CD14-positive monocyte (primary cell): ENCODE measurements at regions not wholly inside any gene's neighbourhood (a gene's known extent, or its start where the extent isn't known, plus 50 kb on each side); places are given as distances from the start of the nearest gene placed in this dataset.

Experiments
- DNase-seq, 3 donors: peaks; one replicate each; pipeline ENCODE4 v3.0.0-alpha.2; 2011 to 2022
- H2AFZ ChIP-seq: 2 replicates; pipeline ENCODE4 v1.6.0; 2012; ENCODE audit warnings: mild to moderate bottlenecking, low read depth, low read length, inconsistent platforms; ENCODE audit not compliant: insufficient read depth, poor library complexity, severe bottlenecking
- H3K27ac ChIP-seq, 2 donors: 1 replicate in 1 of 2; 2 replicates in 1 of 2; pipeline ENCODE4 v1.5.1; 2012 to 2013; ENCODE audit warnings: low read length in 2 of 2, control low read depth in 1 of 2, inconsistent platforms in 1 of 2, low read depth in 1 of 2, mild to moderate bottlenecking in 1 of 2
- H3K27me3 ChIP-seq, 2 donors: one replicate each; pipeline versions ENCODE4 v1.6.0 to v1.6.1; 2011 to 2013; ENCODE audit warnings: low read length in 2 of 2; ENCODE audit not compliant: control insufficient read depth in 2 of 2, insufficient read depth in 2 of 2
- H3K36me3 ChIP-seq, 2 donors: replicated peaks in 1 of 2; 1 replicate in 1 of 2; 2 replicates in 1 of 2; pipeline versions ENCODE4 v1.5.1 to v1.6.1; 2012 to 2013; ENCODE audit warnings: low read length in 2 of 2, control low read depth in 1 of 2, inconsistent platforms in 1 of 2, mild to moderate bottlenecking in 1 of 2; ENCODE audit not compliant: insufficient read depth in 2 of 2, control insufficient read depth in 1 of 2
- H3K4me1 ChIP-seq, 2 donors: 1 replicate in 1 of 2; 2 replicates in 1 of 2; pipeline versions ENCODE4 v1.5.1 to v1.6.1; 2012 to 2013; ENCODE audit warnings: low read length in 2 of 2, control low read depth in 1 of 2, inconsistent platforms in 1 of 2, mild to moderate bottlenecking in 1 of 2, moderate library complexity in 1 of 2; ENCODE audit not compliant: insufficient read depth in 2 of 2, control insufficient read depth in 1 of 2
- H3K4me2 ChIP-seq: replicated peaks from 2 replicates; pipeline ENCODE3; 2012; ENCODE audit warnings: low read length, moderate library complexity, mild to moderate bottlenecking; ENCODE audit not compliant: poor library complexity, severe bottlenecking; ENCODE audit errors: extremely low read depth
- H3K4me3 ChIP-seq, 3 experiments: fragments of 200-600 bp in 1 of 3; sonication (generic) in 1 of 3; replicated peaks in 1 of 3; 1 replicate in 2 of 3; 2 replicates in 1 of 3; pipeline ENCODE4 v1.5.1; 2011 to 2013; ENCODE audit warnings: low read length in 3 of 3, mild to moderate bottlenecking in 3 of 3, control low read depth in 2 of 3, low read depth in 2 of 3, inconsistent platforms in 1 of 3, moderate library complexity in 1 of 3
- H3K79me2 ChIP-seq: 2 replicates; pipeline ENCODE4 v1.6.0; 2012; ENCODE audit warnings: mild to moderate bottlenecking, control low read depth, inconsistent platforms, low read length, moderate library complexity; ENCODE audit not compliant: insufficient read depth
- H3K9ac ChIP-seq: 2 replicates; pipeline ENCODE4 v1.6.0; 2017; ENCODE audit warnings: low read length, mild to moderate bottlenecking; ENCODE audit not compliant: insufficient read depth, poor library complexity, severe bottlenecking
- H3K9me3 ChIP-seq, 2 donors: replicated peaks in 1 of 2; 1 replicate in 1 of 2; 2 replicates in 1 of 2; pipeline versions ENCODE4 v1.5.1 to v1.6.1; 2012 to 2013; ENCODE audit warnings: low read length in 2 of 2, control low read depth in 1 of 2; ENCODE audit not compliant: control insufficient read depth in 1 of 2, insufficient read depth in 1 of 2
- H4K20me1 ChIP-seq: 2 replicates; pipeline ENCODE4 v1.6.0; 2012; ENCODE audit warnings: mild to moderate bottlenecking, low read length, control low read depth, moderate library complexity; ENCODE audit not compliant: insufficient read depth
- H3K27ac Mint-ChIP-seq, 7 donors: one replicate each; pipeline ENCODE4 v1.8.0; 2020; ENCODE audit warnings: mild to moderate bottlenecking in 7 of 7, mixed read lengths in 7 of 7, moderate library complexity in 6 of 7, inconsistent platforms in 2 of 7
- H3K27me3 Mint-ChIP-seq, 3 donors: one replicate each; pipeline ENCODE4 v1.8.0; 2021 to 2022; ENCODE audit warnings: low read depth in 3 of 3, mild to moderate bottlenecking in 3 of 3, mixed read lengths in 3 of 3, moderate library complexity in 3 of 3, inconsistent platforms in 1 of 3
- H3K36me3 Mint-ChIP-seq, 2 donors: one replicate each; pipeline ENCODE4 v1.8.0; 2020; ENCODE audit warnings: mixed read lengths in 2 of 2, inconsistent platforms in 1 of 2, mild to moderate bottlenecking in 1 of 2
- H3K4me1 Mint-ChIP-seq: one replicate; pipeline ENCODE4 v1.8.0; 2020; ENCODE audit warnings: mild to moderate bottlenecking, mixed read lengths
- H3K4me3 Mint-ChIP-seq, 2 donors: one replicate each; pipeline ENCODE4 v1.8.0; 2020; ENCODE audit warnings: mild to moderate bottlenecking in 2 of 2, mixed read lengths in 2 of 2, moderate library complexity in 1 of 2
- H3K9me3 Mint-ChIP-seq, 7 donors: one replicate each; pipeline ENCODE4 v1.8.0; 2020 to 2022; ENCODE audit warnings: mixed read lengths in 7 of 7, mild to moderate bottlenecking in 6 of 7, moderate library complexity in 6 of 7, inconsistent platforms in 2 of 7
- CTCF ChIP-seq: fragments of 200-600 bp; IDR thresholded peaks from one replicate; pipeline ENCODE4 v1.8.0; 2022; ENCODE audit warnings: antibody characterized with exemption, mild to moderate bottlenecking
- WGBS: methylation state at CpG from one replicate; pipeline ENCODE4 v1.1.5; 2013; ENCODE audit warnings: missing lambda C conversion rate; ENCODE audit not compliant: insufficient coverage; 5-methylcytosine and 5-hydroxymethylcytosine counted together
- intact Hi-C, 2 donors: fragments of 100-400 bp; cut with micrococcal nuclease; formaldehyde crosslinking; loops; one replicate each; pipeline versions ENCODE4 v1.15.0 to v1.15.1; 2023

- no CpG with 5 or more reads among the region's 2 CpGs for WGBS
- H3K36me3 Mint-ChIP-seq: no peaks in the 10 kb centered on the region
- no peak overlapping the region for H3K9ac ChIP-seq
- intact Hi-C loops: no loop called here
- no peak overlapping the region for H3K27ac ChIP-seq
- H4K20me1 ChIP-seq: no peaks in the 10 kb centered on the region
- H3K4me3 Mint-ChIP-seq: no peak overlapping the region
- no peaks in the 10 kb centered on the region for H3K79me2 ChIP-seq
- no peak for TF ChIP-seq CTCF
- no peak overlapping the region for H3K4me2 ChIP-seq
- no peak for DNase-seq
- H3K9me3 ChIP-seq: no peaks in the 10 kb centered on the region
- no peak overlapping the region for H3K27ac Mint-ChIP-seq
- H3K36me3 ChIP-seq: no peaks in the 10 kb centered on the region
- H3K9me3 Mint-ChIP-seq: peaks cover 0 to 2% (median 0%) of the 10 kb centered on the region in 7 donors
- H3K4me1 Mint-ChIP-seq: no peaks in the 10 kb centered on the region
- H3K4me3 ChIP-seq: no peak overlapping the region
- no peaks in the 10 kb centered on the region for H3K4me1 ChIP-seq
- H3K27me3 ChIP-seq: no peaks in the 10 kb centered on the region
- H2AFZ ChIP-seq: no peak overlapping the region
- peaks cover 0 to 2% (median 1%) of the 10 kb centered on the region in 3 donors for H3K27me3 Mint-ChIP-seq
Measured at GRCh38 chr6:93701526-93701925, 282.2 kb upstream of the EPHA7 start.

GRCh38 chr6:93685494-93685893 is 266.1 kb upstream of the EPHA7 start:
- H4K20me1 ChIP-seq: no peaks in the 10 kb centered on the region
- TF ChIP-seq CTCF: no peak
- no peak for DNase-seq
- H3K79me2 ChIP-seq: no peaks in the 10 kb centered on the region
- Mint-ChIP-seq H3K9me3 (peaks cover 0 to 9% (median 3%) of the 10 kb centered on the region in 7 donors), H3K4me1 (no peaks in the 10 kb centered on the region), H3K27me3 (no peaks in the 10 kb centered on the region), H3K4me3 (no peak overlapping the region), H3K36me3 (no peaks in the 10 kb centered on the region), H3K27ac (no peak overlapping the region)
- H3K27me3 ChIP-seq: no peaks in the 10 kb centered on the region
- no peak overlapping the region for H3K4me3 ChIP-seq
- intact Hi-C loops: no loop called here
- no peak overlapping the region for H3K27ac ChIP-seq
- H2AFZ ChIP-seq: no peak overlapping the region
- H3K9me3 ChIP-seq: peaks cover 0 to 12% of the 10 kb centered on the region in 2 donors
- H3K4me2 ChIP-seq: no peak overlapping the region
- 60% methylated on average over 1 of the region's 2 CpGs for WGBS
- H3K4me1 ChIP-seq: no peaks in the 10 kb centered on the region
- no peaks in the 10 kb centered on the region for H3K36me3 ChIP-seq
- H3K9ac ChIP-seq: no peak overlapping the region
